ENCODE measurements at regions not wholly inside any gene's neighbourhood (a gene's known extent, or its start where the extent isn't known, plus 50 kb on each side); places are given as distances from the start of the nearest gene placed in this dataset.
"Not testable (repeated sequence)": the region's sequence is repeated elsewhere in the genome, so short reads cannot be mapped to it uniquely, and the experiment has no call there.

DNA sequence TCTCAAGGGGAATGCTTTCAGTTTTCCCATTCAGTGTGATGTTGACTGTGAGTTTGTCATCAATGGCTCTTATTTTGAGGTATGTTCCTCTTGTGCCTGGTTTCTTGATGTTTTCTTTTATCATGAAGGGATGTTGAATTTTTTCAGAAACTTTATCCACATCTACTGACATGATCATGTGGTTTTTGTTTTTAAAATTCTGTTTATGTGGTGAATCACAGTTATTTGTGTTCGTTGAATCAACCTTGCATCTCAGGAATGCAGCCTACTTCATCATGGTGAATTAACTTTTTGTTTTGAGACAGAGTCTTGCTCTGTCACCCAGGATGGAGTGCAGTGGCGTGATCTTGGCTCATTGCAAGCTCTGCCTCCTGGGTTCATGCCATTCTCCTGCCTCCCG, 263.1 kb upstream of the KLF3 start:
- no peaks in the 10 kb centered on the region for H3K9me3 ChIP-seq (ENCODE audit: low read depth, low read length)
- H3K4me1 ChIP-seq (ENCODE audit: insufficient read depth, low read length) = no peaks in the 10 kb centered on the region
- H3K27me3 ChIP-seq (ENCODE audit: insufficient read depth, low read length) = no peaks in the 10 kb centered on the region
- H3K4me3 ChIP-seq (ENCODE audit: low read length) = no peak overlapping the region

DNA sequence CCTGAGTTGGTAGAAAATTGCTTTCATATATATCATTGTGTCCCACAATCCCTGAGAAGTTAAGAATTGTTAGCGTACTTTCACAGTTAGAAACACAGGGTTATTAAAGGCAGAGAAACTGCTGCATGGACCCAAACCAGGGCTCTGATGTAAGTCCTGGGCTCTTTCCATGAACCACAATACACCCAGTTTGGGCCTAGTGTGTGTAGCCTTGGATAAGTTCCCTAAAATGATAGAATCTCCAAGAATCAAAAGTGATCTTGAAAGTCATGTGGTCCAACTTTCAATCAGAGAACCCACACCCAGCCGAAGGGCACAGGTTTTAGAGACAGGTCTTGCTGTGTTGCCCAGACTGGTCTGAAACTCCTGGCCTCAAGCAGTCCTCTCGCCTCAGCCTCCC, 257.8 kb upstream of the KLF3 start:
- Histone ChIP-seq H3K9me3 (ENCODE audit: low read depth, low read length) (no peaks in the 10 kb centered on the region), H3K27me3 (ENCODE audit: insufficient read depth, low read length) (no peaks in the 10 kb centered on the region), H3K4me1 (ENCODE audit: insufficient read depth, low read length) (no peaks in the 10 kb centered on the region), H3K4me3 (ENCODE audit: low read length) (no peak overlapping the region)

DNA sequence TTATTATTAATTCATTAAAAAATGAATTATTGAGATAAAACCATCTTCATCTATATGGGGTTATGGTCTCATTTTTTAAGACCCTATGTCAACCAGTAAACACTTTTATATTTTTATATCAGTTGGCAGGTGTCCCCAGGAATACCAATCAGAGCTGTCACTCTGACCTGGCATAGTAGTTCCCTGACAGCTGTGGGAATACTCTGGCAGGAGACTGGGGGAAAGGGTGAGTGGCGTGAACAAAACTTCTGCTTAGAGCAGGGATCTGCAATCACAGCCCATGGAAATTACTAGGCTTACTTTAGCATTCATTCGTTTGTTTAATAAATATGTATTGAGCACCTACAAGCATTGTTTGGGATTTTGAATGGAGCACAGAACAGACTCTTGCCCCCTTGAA, 254.1 kb upstream of the KLF3 start:
- Histone ChIP-seq H3K4me3 (ENCODE audit: low read length) (no peak overlapping the region), H3K27me3 (ENCODE audit: insufficient read depth, low read length) (no peaks in the 10 kb centered on the region), H3K4me1 (ENCODE audit: insufficient read depth, low read length) (no peaks in the 10 kb centered on the region), H3K9me3 (ENCODE audit: low read depth, low read length) (no peaks in the 10 kb centered on the region)

DNA sequence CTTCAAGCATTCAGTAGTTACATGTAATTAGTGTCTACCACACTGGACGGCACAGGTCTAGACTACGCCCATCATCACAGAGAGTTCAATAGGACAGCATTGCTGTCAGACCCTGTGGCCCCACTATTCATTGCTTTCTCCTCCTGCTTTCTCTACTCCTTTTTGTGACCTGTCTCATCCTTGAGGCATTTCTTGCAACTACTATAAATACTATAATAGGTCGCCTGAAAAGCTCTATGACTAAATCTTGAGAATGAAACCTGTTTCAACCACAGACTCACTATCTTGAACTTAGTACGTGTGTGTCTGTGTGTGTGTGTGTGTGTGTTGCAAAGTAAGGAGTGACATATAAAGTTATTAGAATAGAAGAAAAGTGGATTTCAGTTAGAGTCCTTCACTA, 252.9 kb upstream of the KLF3 start:
- Histone ChIP-seq H3K4me3 (ENCODE audit: low read length) (no peak overlapping the region), H3K9me3 (ENCODE audit: low read depth, low read length) (no peaks in the 10 kb centered on the region), H3K4me1 (ENCODE audit: insufficient read depth, low read length) (no peaks in the 10 kb centered on the region), H3K27me3 (ENCODE audit: insufficient read depth, low read length) (no peaks in the 10 kb centered on the region)

- Histone ChIP-seq H3K4me3 (ENCODE audit: low read length) (no peak overlapping the region), H3K9me3 (ENCODE audit: low read depth, low read length) (no peaks in the 10 kb centered on the region), H3K4me1 (ENCODE audit: insufficient read depth, low read length) (no peaks in the 10 kb centered on the region), H3K27me3 (ENCODE audit: insufficient read depth, low read length) (no peaks in the 10 kb centered on the region)
Observed at GRCh38 chr4:38411981-38412536, 251.9 kb upstream of the KLF3 start.

DNA sequence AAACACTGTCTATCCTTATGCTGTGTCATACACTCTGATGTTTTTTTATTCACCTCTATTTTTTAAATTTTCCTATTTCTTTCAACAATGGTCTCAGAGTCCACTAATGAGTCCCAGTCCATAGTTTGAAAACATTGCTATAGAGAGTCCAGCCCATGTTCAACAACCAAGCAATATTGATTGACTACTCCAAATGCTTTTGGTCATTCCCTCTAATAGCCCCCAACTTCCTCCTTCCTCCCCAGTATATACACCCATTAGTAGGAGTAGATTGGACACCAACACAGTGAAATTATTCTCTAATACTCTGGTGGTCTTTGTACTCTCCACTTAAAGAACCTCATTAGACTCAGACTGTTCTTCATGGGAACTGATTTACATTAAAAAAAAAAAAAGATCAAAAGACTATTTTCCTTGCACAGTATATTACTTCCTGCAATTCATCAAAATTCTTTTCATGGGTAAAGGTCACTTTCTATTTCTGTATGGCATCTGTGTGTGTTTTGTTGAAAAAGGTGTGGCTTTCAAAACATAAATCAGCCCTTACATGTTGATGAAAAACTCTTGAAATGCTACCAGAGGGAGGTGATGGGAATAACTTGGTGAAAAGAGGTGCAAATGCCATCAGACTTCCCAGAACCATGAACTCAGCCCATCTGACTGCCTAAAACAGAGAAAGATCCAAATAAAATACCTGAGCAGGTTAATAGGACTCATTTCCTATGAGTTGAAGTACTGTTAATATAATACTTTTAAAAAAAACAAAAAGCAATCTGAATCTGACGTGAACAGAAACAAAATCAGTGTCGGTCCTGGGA, 250.3 kb upstream of the KLF3 start:
- Histone ChIP-seq H3K27me3 (ENCODE audit: insufficient read depth, low read length) (no peaks in the 10 kb centered on the region), H3K9me3 (ENCODE audit: low read depth, low read length) (no peaks in the 10 kb centered on the region), H3K4me1 (ENCODE audit: insufficient read depth, low read length) (no peaks in the 10 kb centered on the region), H3K4me3 (ENCODE audit: low read length) (no peak overlapping the region)

DNA sequence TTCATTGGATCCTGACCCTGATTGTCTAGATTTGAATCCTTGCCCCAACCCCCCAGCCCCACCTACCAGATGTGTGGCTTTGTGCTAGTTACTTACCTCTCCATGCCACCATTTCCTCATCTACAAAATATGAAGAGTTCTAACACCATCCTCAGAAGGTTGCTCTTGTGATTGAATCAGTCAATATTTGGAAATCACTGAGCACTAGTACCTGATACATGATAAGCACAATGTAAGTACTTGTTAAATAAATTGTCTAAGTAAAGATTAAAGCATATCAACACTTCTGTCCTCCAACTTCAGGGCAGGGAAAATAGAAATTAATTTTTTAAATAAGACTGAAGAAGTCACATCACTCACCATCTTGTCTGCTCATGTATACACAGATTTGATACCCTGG, 249.6 kb upstream of the KLF3 start:
- Histone ChIP-seq H3K27me3 (ENCODE audit: insufficient read depth, low read length) (no peaks in the 10 kb centered on the region), H3K4me3 (ENCODE audit: low read length) (no peak overlapping the region), H3K9me3 (ENCODE audit: low read depth, low read length) (no peaks in the 10 kb centered on the region), H3K4me1 (ENCODE audit: insufficient read depth, low read length) (no peaks in the 10 kb centered on the region)

GRCh38 chr4:38415682-38416081, 248.3 kb upstream of the KLF3 start:
- H3K27me3 ChIP-seq (ENCODE audit: insufficient read depth, low read length) = no peaks in the 10 kb centered on the region
- H3K4me1 ChIP-seq (ENCODE audit: insufficient read depth, low read length) = no peaks in the 10 kb centered on the region
- no peak overlapping the region for H3K4me3 ChIP-seq (ENCODE audit: low read length)
- H3K9me3 ChIP-seq (ENCODE audit: low read depth, low read length) = no peaks in the 10 kb centered on the region

GRCh38 chr4:38416450-38417014, 247.5 kb upstream of the KLF3 start:
- no peaks in the 10 kb centered on the region for H3K9me3 ChIP-seq (ENCODE audit: low read depth, low read length)
- H3K4me1 ChIP-seq (ENCODE audit: insufficient read depth, low read length) = no peaks in the 10 kb centered on the region
- H3K4me3 ChIP-seq (ENCODE audit: low read length) = no peak overlapping the region
- H3K27me3 ChIP-seq (ENCODE audit: insufficient read depth, low read length) = no peaks in the 10 kb centered on the region

GRCh38 chr4:38420254-38420653, 243.7 kb upstream of the KLF3 start:
- H3K9me3 ChIP-seq (ENCODE audit: low read depth, low read length); H3K4me1 ChIP-seq (ENCODE audit: insufficient read depth, low read length); H3K4me3 ChIP-seq (ENCODE audit: low read length); H3K27me3 ChIP-seq (ENCODE audit: insufficient read depth, low read length): not testable (repeated sequence)

- no peaks in the 10 kb centered on the region for H3K27me3 ChIP-seq (ENCODE audit: insufficient read depth, low read length)
- no peaks in the 10 kb centered on the region for H3K9me3 ChIP-seq (ENCODE audit: low read depth, low read length)
- H3K4me3 ChIP-seq (ENCODE audit: low read length) = no peak overlapping the region
- H3K4me1 ChIP-seq (ENCODE audit: insufficient read depth, low read length) = no peaks in the 10 kb centered on the region
Observed at GRCh38 chr4:38422850-38423249, 241.1 kb upstream of the KLF3 start.

DNA sequence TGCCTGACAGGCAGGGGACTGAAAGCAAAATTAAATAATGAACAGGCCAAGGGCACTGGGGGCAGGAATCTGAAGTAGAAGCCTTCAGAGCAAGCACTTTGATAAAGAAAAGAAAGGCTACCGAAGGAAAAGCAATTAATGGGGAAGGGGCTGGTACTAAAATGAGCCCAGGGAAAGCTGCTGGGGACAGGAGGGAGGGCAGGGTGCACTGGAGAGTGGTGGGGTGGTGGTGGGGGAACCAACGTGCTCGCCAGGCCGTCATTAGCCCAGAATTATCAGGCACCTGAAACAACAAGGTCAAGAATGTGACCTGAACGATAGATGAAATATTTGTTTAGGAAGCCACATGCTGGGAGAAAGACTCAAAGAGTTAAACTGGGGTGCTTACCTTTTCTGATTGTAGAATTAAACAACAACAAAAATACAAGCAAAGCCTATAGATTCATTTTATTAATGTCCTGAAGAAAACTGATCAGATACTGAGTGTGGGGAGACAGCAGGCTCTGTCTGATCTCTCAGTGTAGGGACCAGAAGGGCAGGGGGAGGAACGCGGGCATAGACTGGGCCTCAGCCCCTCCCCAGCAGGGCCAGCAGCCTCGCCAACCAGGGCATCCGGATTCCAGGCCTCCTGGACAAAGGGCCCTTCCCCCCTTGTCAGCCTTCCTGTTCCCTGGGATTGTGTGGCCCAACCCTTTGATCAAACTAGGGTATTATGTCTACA, 239.7 kb upstream of the KLF3 start:
- H3K27me3 ChIP-seq (ENCODE audit: insufficient read depth, low read length) = no peaks in the 10 kb centered on the region
- no peak overlapping the region for H3K4me3 ChIP-seq (ENCODE audit: low read length)
- H3K9me3 ChIP-seq (ENCODE audit: low read depth, low read length) = no peaks in the 10 kb centered on the region
- no peaks in the 10 kb centered on the region for H3K4me1 ChIP-seq (ENCODE audit: insufficient read depth, low read length)

DNA sequence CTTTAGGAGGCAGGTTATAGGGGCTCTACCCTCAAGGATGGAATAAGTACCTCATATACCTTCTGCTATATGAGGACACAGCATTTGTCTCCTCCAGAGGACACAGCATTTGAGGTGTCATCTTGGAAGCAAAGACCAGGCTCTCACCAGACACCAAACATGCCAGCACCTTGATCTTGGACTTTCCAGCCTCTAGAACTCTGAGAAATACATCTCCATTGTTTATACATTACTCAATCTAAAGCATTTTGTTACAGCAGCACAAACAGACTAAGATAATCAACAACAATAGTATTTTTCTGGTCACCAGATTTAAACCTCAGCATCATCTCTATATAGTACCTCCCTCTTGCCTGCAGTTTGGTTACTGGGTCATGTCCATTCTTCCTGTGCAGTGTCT, 237.5 kb upstream of the KLF3 start:
- Histone ChIP-seq H3K4me3 (ENCODE audit: low read length) (no peak overlapping the region), H3K4me1 (ENCODE audit: insufficient read depth, low read length) (no peaks in the 10 kb centered on the region), H3K9me3 (ENCODE audit: low read depth, low read length) (no peaks in the 10 kb centered on the region), H3K27me3 (ENCODE audit: insufficient read depth, low read length) (no peaks in the 10 kb centered on the region)

DNA sequence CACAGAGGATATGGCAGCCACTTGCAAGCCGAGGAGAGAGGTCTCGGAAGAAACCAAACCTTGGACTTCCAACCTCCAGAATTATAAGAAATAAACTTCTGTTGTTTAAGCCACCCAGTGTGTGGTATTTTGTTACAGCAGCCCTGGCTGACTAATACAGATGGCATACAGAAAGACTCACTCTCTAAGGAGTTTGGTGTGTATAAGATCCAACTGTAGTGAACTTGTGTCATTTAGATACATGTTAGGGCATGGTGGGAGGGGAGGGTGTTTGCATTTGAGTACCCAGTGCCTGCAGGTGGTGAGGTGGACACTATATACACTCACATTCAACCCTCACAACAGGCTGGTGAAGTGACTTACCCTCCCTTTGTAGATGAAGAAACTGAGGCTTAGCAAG, 233.2 kb upstream of the KLF3 start:
- Histone ChIP-seq H3K4me1 (ENCODE audit: insufficient read depth, low read length) (no peaks in the 10 kb centered on the region), H3K4me3 (ENCODE audit: low read length) (no peak overlapping the region), H3K27me3 (ENCODE audit: insufficient read depth, low read length) (no peaks in the 10 kb centered on the region), H3K9me3 (ENCODE audit: low read depth, low read length) (no peaks in the 10 kb centered on the region)

DNA sequence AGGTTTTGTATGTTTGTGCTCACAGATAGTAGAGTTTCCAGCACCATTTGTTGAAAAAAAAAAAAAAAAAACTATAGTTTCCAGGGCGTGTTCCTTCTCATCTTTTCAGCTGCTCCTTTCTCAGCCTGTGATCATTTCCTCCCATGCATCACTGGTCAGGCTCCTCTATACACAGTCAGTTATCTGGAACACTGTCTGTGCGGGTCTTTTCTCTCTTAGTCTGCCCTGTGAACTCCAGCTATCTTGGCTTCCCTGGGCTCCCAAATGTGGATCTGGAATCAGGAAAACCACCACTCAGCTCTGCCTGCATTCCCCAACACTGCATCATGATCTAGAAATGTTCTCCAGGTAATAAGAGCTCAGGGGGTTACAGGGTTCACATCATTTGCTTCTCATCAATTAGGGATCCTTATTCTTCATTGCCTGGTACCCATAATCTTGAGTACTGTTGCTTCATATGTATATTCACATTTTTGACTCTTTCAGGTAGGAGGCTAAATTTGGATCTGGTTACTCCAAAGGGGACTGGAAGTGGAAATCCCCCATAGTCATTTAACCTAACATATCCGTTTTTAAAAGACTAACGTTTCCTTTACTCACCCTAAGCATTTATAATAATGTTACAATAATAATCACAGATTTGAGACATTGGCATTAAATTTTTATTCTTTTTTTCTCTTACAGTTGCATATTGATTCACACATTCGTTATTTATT, 221.8 kb upstream of the KLF3 start:
- no peak overlapping the region for H3K4me3 ChIP-seq (ENCODE audit: low read length)
- H3K27me3 ChIP-seq (ENCODE audit: insufficient read depth, low read length) = no peaks in the 10 kb centered on the region
- peaks cover 11% of the 10 kb centered on the region for H3K9me3 ChIP-seq (ENCODE audit: low read depth, low read length)
- no peaks in the 10 kb centered on the region for H3K4me1 ChIP-seq (ENCODE audit: insufficient read depth, low read length)
